ENCODE measurements at regions not wholly inside any gene's neighbourhood (a gene's known extent, or its start where the extent isn't known, plus 50 kb on each side); places are given as distances from the start of the nearest gene placed in this dataset.

- TF ChIP-seq CTCF (IDR thresholded peaks at IDR 0.05) (no peak), EP300 (IDR thresholded peaks at IDR 0.05; ENCODE audit: borderline replicate concordance in 1 of 2, low read depth in 1 of 2, low read length in 1 of 2) (no peak), PBX3 (IDR thresholded peaks at IDR 0.05) (no peak), POLR2AphosphoS5 (IDR thresholded peaks at IDR 0.05; ENCODE audit: low read depth, low read length) (no peak), EZH2phosphoT487 (IDR thresholded peaks at IDR 0.05; ENCODE audit: borderline replicate concordance, low read depth) (no peak), GABPA (IDR thresholded peaks at IDR 0.05; ENCODE audit: low read depth) (no peak), TAF1 (IDR thresholded peaks at IDR 0.05; ENCODE audit: borderline replicate concordance, low read depth, low read length) (no peak), CHD2 (IDR thresholded peaks at IDR 0.05; ENCODE audit: low read length, partially characterized antibody) (no peak), MAX (IDR thresholded peaks at IDR 0.05; ENCODE audit: low read depth) (no peak), RFX5 (IDR thresholded peaks at IDR 0.05; ENCODE audit: low read length) (no peak), GATA2 (CRISPR knock-in tag; IDR thresholded peaks at IDR 0.05) (no peak)
- TF ChIP-seq, protein P1, sequence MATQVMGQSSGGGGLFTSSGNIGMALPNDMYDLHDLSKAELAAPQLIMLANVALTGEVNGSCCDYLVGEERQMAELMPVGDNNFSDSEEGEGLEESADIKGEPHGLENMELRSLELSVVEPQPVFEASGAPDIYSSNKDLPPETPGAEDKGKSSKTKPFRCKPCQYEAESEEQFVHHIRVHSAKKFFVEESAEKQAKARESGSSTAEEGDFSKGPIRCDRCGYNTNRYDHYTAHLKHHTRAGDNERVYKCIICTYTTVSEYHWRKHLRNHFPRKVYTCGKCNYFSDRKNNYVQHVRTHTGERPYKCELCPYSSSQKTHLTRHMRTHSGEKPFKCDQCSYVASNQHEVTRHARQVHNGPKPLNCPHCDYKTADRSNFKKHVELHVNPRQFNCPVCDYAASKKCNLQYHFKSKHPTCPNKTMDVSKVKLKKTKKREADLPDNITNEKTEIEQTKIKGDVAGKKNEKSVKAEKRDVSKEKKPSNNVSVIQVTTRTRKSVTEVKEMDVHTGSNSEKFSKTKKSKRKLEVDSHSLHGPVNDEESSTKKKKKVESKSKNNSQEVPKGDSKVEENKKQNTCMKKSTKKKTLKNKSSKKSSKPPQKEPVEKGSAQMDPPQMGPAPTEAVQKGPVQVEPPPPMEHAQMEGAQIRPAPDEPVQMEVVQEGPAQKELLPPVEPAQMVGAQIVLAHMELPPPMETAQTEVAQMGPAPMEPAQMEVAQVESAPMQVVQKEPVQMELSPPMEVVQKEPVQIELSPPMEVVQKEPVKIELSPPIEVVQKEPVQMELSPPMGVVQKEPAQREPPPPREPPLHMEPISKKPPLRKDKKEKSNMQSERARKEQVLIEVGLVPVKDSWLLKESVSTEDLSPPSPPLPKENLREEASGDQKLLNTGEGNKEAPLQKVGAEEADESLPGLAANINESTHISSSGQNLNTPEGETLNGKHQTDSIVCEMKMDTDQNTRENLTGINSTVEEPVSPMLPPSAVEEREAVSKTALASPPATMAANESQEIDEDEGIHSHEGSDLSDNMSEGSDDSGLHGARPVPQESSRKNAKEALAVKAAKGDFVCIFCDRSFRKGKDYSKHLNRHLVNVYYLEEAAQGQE (IDR thresholded peaks at IDR 0.05; ENCODE audit: low read depth, low read length) = no peak
Measured at GRCh38 chr11:27599217-27599616, 92.6 kb upstream of the LIN7C start.

Data from SK-N-SH (cell line).